GM12878 (cell line): ENCODE measurements at regions not wholly inside any gene's neighbourhood (a gene's known extent, or its start where the extent isn't known, plus 50 kb on each side); places are given as distances from the start of the nearest gene placed in this dataset.

ENCODE experiments used
- ATAC-seq: fragments of 200-7000 bp; cut with Tn5 transposase; 3 replicates; pipeline ENCODE4 v1.9.1; 2020; ENCODE audit warnings: mild to moderate bottlenecking, moderate library complexity
- BruUV-seq: library from RNA; stranded (reverse); fragments of 400-500 nt; replicated peaks from 2 replicates; lab custom pipeline; 2021; lab: Mats Ljungman, UMichigan
- CTCF ChIA-PET: fragments of 300-600 bp; sonication (Branson Sonifier 250); formaldehyde crosslinking; extraction: SDS; loops from one replicate; lab custom pipeline; 2021; ENCODE audit warnings: inconsistent platforms; lab: Yijun Ruan, JAX
- POLR2A ChIA-PET: fragments of 350-600 bp; formaldehyde crosslinking; extraction: SDS; loops from one replicate; lab custom pipeline; 2021; ENCODE audit warnings: inconsistent platforms; lab: Charles Lee
- RAD21 ChIA-PET: fragments of 300-600 bp; sonication (Branson Sonifier 250); formaldehyde crosslinking; loops from one replicate; lab custom pipeline; 2023; ENCODE audit warnings: antibody characterized with exemption; ENCODE audit not compliant: unreplicated experiment; lab: Charles Lee
- SMC1A ChIA-PET: fragments of 300-600 bp; sonication (Branson Sonifier 250); formaldehyde crosslinking; loops from one replicate; lab custom pipeline; 2023; ENCODE audit not compliant: unreplicated experiment, uncharacterized antibody; lab: Charles Lee
- DNase-seq: peaks from one replicate; pipeline ENCODE4 v3.0.0-alpha.2; 2011; ENCODE audit warnings: low read depth, low spot score
- FAIRE-seq: peaks from 3 replicates; lab custom pipeline; 2011; peaks lifted over from hg19 to GRCh38; lab: Jason Lieb, UNC
- H2AFZ ChIP-seq: 2 replicates; pipeline ENCODE4 v1.6.0; 2011; ENCODE audit warnings: low read depth, low read length, control low read depth; ENCODE audit not compliant: control insufficient read depth
- H3K27ac ChIP-seq: 2 replicates; pipeline ENCODE4 v1.5.1; 2011; ENCODE audit warnings: control low read depth; ENCODE audit not compliant: control insufficient read depth, insufficient read depth
- H3K27me3 ChIP-seq, 2 experiments: replicated peaks in 1 of 2; 2 replicates each; pipeline versions ENCODE4 v1.6.0 to v1.6.1; 2011; ENCODE audit warnings: low read length in 1 of 2; ENCODE audit not compliant: control insufficient read depth in 2 of 2, insufficient read depth in 2 of 2
- H3K36me3 ChIP-seq, 2 experiments: 2 replicates each; pipeline ENCODE4 v1.5.1; 2011; ENCODE audit warnings: low read length in 1 of 2; ENCODE audit not compliant: control insufficient read depth in 2 of 2, insufficient read depth in 2 of 2
- H3K4me1 ChIP-seq: 2 replicates; pipeline ENCODE4 v1.6.1; 2011; ENCODE audit warnings: mild to moderate bottlenecking, low read length, moderate library complexity, mixed read lengths; ENCODE audit not compliant: control insufficient read depth, insufficient read depth
- H3K4me2 ChIP-seq: 2 replicates; pipeline ENCODE4 v1.6.0; 2011; ENCODE audit warnings: control low read depth; ENCODE audit not compliant: control insufficient read depth, insufficient read depth
- H3K4me3 ChIP-seq: fragments of 200-600 bp; sonication (generic); 2 replicates; pipeline ENCODE4 v1.5.1; 2016
- H3K79me2 ChIP-seq: 2 replicates; pipeline ENCODE4 v1.6.0; 2011; ENCODE audit warnings: low read length; ENCODE audit not compliant: control insufficient read depth, insufficient read depth
- H3K9ac ChIP-seq: 2 replicates; pipeline ENCODE4 v1.8.0; 2011; ENCODE audit warnings: low read length, control low read depth, mixed read lengths; ENCODE audit not compliant: control insufficient read depth, insufficient read depth
- H3K9me3 ChIP-seq: replicated peaks from 3 replicates; pipeline ENCODE4 v1.5.1; 2011; ENCODE audit warnings: mild to moderate bottlenecking, low read length; ENCODE audit not compliant: control insufficient read depth, insufficient read depth
- H4K20me1 ChIP-seq: 2 replicates; pipeline ENCODE4 v1.6.0; 2011; ENCODE audit not compliant: control insufficient read depth, insufficient read depth
- ATF7 ChIP-seq: fragments of 450-650 bp; IDR thresholded peaks from 2 replicates; pipeline ENCODE4 v1.6.1; 2016; ENCODE audit warnings: low read depth, mild to moderate bottlenecking
- CBX5 ChIP-seq: sonication (generic); IDR thresholded peaks from 2 replicates; pipeline ENCODE4 v1.6.1; 2016; ENCODE audit warnings: low read depth, moderate library complexity, mild to moderate bottlenecking, inconsistent platforms
- CHD1 ChIP-seq: IDR thresholded peaks from 2 replicates; pipeline ENCODE4 v1.6.1; 2012; ENCODE audit warnings: low read depth, low read length, improper control_type of control experiment
- CHD4 ChIP-seq: fragments of 200-600 bp; sonication (generic); IDR thresholded peaks from 2 replicates; pipeline ENCODE4 v1.6.1; 2016; ENCODE audit warnings: mild to moderate bottlenecking
- GABPA ChIP-seq: IDR thresholded peaks from 2 replicates; pipeline ENCODE4 v1.6.1; 2014; ENCODE audit warnings: antibody characterized with exemption, low read depth, mild to moderate bottlenecking, inconsistent platforms
- SIN3A ChIP-seq: IDR thresholded peaks from 2 replicates; pipeline ENCODE4 v1.6.1; 2012; ENCODE audit warnings: low read depth, low read length, improper control_type of control experiment
- ZNF687 ChIP-seq: fragments of 450-650 bp; IDR thresholded peaks from 2 replicates; pipeline ENCODE4 v1.6.1; 2017; ENCODE audit warnings: mild to moderate bottlenecking, moderate library complexity
- WGBS: methylation state at CpG from one replicate; pipeline ENCODE4 v1.1.6; 2016; ENCODE audit warnings: low lambda C conversion rate; ENCODE audit not compliant: insufficient replicate concordance, insufficient coverage; ENCODE audit errors: missing lambda C conversion rate; 5-methylcytosine and 5-hydroxymethylcytosine counted together
- in situ Hi-C: fragments of 300-500 bp; cut with MboI; formaldehyde crosslinking; loops from 9 replicates; pipeline ENCODE4 v1.14.3; 2018; ENCODE audit warnings: mixed read lengths
- intact Hi-C: fragments of 100-400 bp; cut with micrococcal nuclease; formaldehyde crosslinking; loops from one replicate; pipeline ENCODE4 v1.14.2; 2022; ENCODE audit not compliant: unreplicated experiment

- ATAC-seq (no peak), FAIRE-seq (no peak), DNase-seq (no peak)
- ChIA-PET SMC1A (no interaction called here), POLR2A (no interaction called here), RAD21 (no interaction called here), CTCF (no interaction called here)
- 24% methylated on average over 2 of the region's 2 CpGs for whole genome bisulfite sequencing
- in situ Hi-C loops (no loop called here), intact Hi-C loops (no loop called here)
- Histone ChIP-seq H3K36me3 (no peaks in the 10 kb centered on the region), H3K79me2 (no peaks in the 10 kb centered on the region), H2AFZ (no peak overlapping the region), H4K20me1 (no peaks in the 10 kb centered on the region), H3K4me3 (no peak overlapping the region), H3K4me2 (no peak overlapping the region), H3K9ac (no peak overlapping the region), H3K4me1 (no peaks in the 10 kb centered on the region), H3K27me3 (no peaks in the 10 kb centered on the region), H3K27ac (no peak overlapping the region), H3K9me3 (no peaks in the 10 kb centered on the region)
- TF ChIP-seq CHD1 (no peak), ZNF687 (no peak), ATF7 (peak; percentile 51), CBX5 (no peak), GABPA (no peak), SIN3A (no peak), CHD4 (no peak)
- no TSS peak for BruUV-seq
Observed at GRCh38 chr13:87169337-87169736, 501.8 kb upstream of the SLITRK5 start.
